ENCODE measurements at regions not wholly inside any gene's neighbourhood (a gene's known extent, or its start where the extent isn't known, plus 50 kb on each side); places are given as distances from the start of the nearest gene placed in this dataset.

- no peak overlapping the region for H3K4me3 ChIP-seq (ENCODE audit: control insufficient read depth, low read depth, low read length)
- no peak for DNase-seq (ENCODE audit: low read depth)
- no peak for TF ChIP-seq CTCF (conservative IDR thresholded peaks at IDR 0.05; ENCODE audit: control insufficient read depth, insufficient read depth, low read depth, low read length)
Observed at GRCh38 chr6:56407883-56408410, 160.6 kb upstream of the COL21A1 start.

- no peak for DNase-seq (ENCODE audit: low read depth)
- no peak overlapping the region for H3K4me3 ChIP-seq (ENCODE audit: control insufficient read depth, low read depth, low read length)
- no peak for TF ChIP-seq CTCF (conservative IDR thresholded peaks at IDR 0.05; ENCODE audit: control insufficient read depth, insufficient read depth, low read depth, low read length)
Observed at GRCh38 chr6:56406276-56407269, 159.2 kb upstream of the COL21A1 start.

- H3K4me3 ChIP-seq (ENCODE audit: control insufficient read depth, low read depth, low read length): no peak overlapping the region
Observed at GRCh38 chr6:56404599-56404998, 157.2 kb upstream of the COL21A1 start.

GRCh38 chr6:56403745-56404144, 156.4 kb upstream of the COL21A1 start:
- DNase-seq (ENCODE audit: low read depth): no peak
- no peak overlapping the region for H3K4me3 ChIP-seq (ENCODE audit: control insufficient read depth, low read depth, low read length)
- no peak for TF ChIP-seq CTCF (conservative IDR thresholded peaks at IDR 0.05; ENCODE audit: control insufficient read depth, insufficient read depth, low read depth, low read length)

More at GRCh38 chr6:56404599-56404998, 157.2 kb upstream of the COL21A1 start:
- TF ChIP-seq CTCF (conservative IDR thresholded peaks at IDR 0.05; ENCODE audit: control insufficient read depth, insufficient read depth, low read depth, low read length): no peak
- no peak for DNase-seq (ENCODE audit: low read depth)

GRCh38 chr6:56401477-56402070, 154.2 kb upstream of the COL21A1 start:
- TF ChIP-seq CTCF (conservative IDR thresholded peaks at IDR 0.05; ENCODE audit: control insufficient read depth, insufficient read depth, low read depth, low read length): no peak
- no peak overlapping the region for H3K4me3 ChIP-seq (ENCODE audit: control insufficient read depth, low read depth, low read length)
- DNase-seq (ENCODE audit: low read depth): no peak

GRCh38 chr6:56400273-56400672, 152.9 kb upstream of the COL21A1 start:
- no peak for TF ChIP-seq CTCF (conservative IDR thresholded peaks at IDR 0.05; ENCODE audit: control insufficient read depth, insufficient read depth, low read depth, low read length)
- no peak for DNase-seq (ENCODE audit: low read depth)
- H3K4me3 ChIP-seq (ENCODE audit: control insufficient read depth, low read depth, low read length): no peak overlapping the region
